ENCODE measurements at regions not wholly inside any gene's neighbourhood (a gene's known extent, or its start where the extent isn't known, plus 50 kb on each side); places are given as distances from the start of the nearest gene placed in this dataset.

DNA sequence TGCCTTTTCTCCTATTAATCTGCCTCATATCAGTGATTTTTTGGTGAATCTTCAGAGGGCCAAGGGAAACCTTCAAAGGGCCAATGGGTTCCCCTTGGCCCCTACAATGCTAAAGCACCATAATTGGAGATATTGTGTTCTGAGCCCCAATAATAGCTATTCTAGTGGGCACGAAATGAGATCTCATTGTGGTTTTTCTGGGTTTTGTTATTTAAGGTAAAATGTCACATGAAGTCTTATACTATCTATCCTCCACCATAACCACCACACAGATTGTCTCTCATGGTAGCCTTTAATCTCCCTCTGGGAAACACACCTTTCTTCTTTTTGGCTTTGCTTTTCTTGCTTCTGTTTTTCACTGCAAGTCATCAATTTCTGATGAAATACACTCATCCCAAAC is 152.8 kb downstream of the B3GNT2 start:
- TF ChIP-seq, protein P1, sequence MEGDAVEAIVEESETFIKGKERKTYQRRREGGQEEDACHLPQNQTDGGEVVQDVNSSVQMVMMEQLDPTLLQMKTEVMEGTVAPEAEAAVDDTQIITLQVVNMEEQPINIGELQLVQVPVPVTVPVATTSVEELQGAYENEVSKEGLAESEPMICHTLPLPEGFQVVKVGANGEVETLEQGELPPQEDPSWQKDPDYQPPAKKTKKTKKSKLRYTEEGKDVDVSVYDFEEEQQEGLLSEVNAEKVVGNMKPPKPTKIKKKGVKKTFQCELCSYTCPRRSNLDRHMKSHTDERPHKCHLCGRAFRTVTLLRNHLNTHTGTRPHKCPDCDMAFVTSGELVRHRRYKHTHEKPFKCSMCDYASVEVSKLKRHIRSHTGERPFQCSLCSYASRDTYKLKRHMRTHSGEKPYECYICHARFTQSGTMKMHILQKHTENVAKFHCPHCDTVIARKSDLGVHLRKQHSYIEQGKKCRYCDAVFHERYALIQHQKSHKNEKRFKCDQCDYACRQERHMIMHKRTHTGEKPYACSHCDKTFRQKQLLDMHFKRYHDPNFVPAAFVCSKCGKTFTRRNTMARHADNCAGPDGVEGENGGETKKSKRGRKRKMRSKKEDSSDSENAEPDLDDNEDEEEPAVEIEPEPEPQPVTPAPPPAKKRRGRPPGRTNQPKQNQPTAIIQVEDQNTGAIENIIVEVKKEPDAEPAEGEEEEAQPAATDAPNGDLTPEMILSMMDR (conservative IDR thresholded peaks at IDR 0.05 in 1 of 2, IDR thresholded peaks at IDR 0.05 in 1 of 2; ENCODE audit: low read depth in 1 of 2, low read length in 2 of 2): no peak
- TF ChIP-seq EZH2 (IDR thresholded peaks at IDR 0.05; ENCODE audit: low read length, missing control alignments): no peak

Measured in fibroblast of lung (primary cell).